SK-N-SH treated with all-trans-retinoic acid at 6 μM for 48 hours (cell line): ENCODE measurements at regions not wholly inside any gene's neighbourhood (a gene's known extent, or its start where the extent isn't known, plus 50 kb on each side); places are given as distances from the start of the nearest gene placed in this dataset.

Source experiments
- ATAC-seq: fragments of 200-7000 bp; cut with Tn5 transposase; 3 replicates; pipeline ENCODE4 v1.9.1; 2020; ENCODE audit warnings: mild to moderate bottlenecking, moderate library complexity
- BACH2 ChIP-seq: fragments of 250-450 bp; sonication (Bioruptor Pico); IDR thresholded peaks from 2 replicates; pipeline ENCODE4 v1.9.0; 2021; ENCODE audit warnings: mild to moderate bottlenecking, borderline replicate concordance
- CREB5 ChIP-seq: fragments of 250-450 bp; sonication (Bioruptor Pico); IDR thresholded peaks from 2 replicates; pipeline ENCODE4 v1.5.1; 2020; ENCODE audit warnings: low read depth, mild to moderate bottlenecking, moderate library complexity
- CSDC2 ChIP-seq: fragments of 250-450 bp; sonication (Bioruptor Pico); IDR thresholded peaks from 2 replicates; pipeline ENCODE4 v1.5.0; 2020; ENCODE audit warnings: mild to moderate bottlenecking, moderate library complexity
- CSRNP3 ChIP-seq: fragments of 250-450 bp; sonication (Bioruptor Pico); IDR thresholded peaks from 2 replicates; pipeline ENCODE4 v1.5.1; 2021; ENCODE audit warnings: mild to moderate bottlenecking, moderate library complexity
- ESRRG ChIP-seq: fragments of 250-450 bp; sonication (Bioruptor Pico); IDR thresholded peaks from 2 replicates; pipeline ENCODE4 v1.6.1; 2021; ENCODE audit warnings: mild to moderate bottlenecking
- GLIS3 ChIP-seq: fragments of 250-450 bp; sonication (Bioruptor Pico); IDR thresholded peaks from 2 replicates; pipeline ENCODE4 v1.5.0; 2020; ENCODE audit warnings: mild to moderate bottlenecking, moderate library complexity
- ISL1 ChIP-seq: fragments of 250-450 bp; sonication (Bioruptor Pico); IDR thresholded peaks from 2 replicates; pipeline ENCODE4 v2.1.2; 2022; ENCODE audit warnings: mild to moderate bottlenecking, moderate library complexity
- POU6F1 ChIP-seq: fragments of 250-450 bp; sonication (Bioruptor Pico); IDR thresholded peaks from 2 replicates; pipeline ENCODE4 v1.8.0; 2021; ENCODE audit warnings: low read depth, mild to moderate bottlenecking, moderate library complexity, borderline replicate concordance
- PPARA ChIP-seq: fragments of 250-450 bp; sonication (Bioruptor Pico); IDR thresholded peaks from 2 replicates; pipeline ENCODE4 v1.5.0; 2020; ENCODE audit warnings: mild to moderate bottlenecking, borderline replicate concordance
- RARB ChIP-seq: fragments of 250-450 bp; sonication (Bioruptor Pico); IDR thresholded peaks from 2 replicates; pipeline ENCODE4 v1.8.0; 2021; ENCODE audit warnings: mild to moderate bottlenecking, moderate library complexity
- SNAI2 ChIP-seq: fragments of 250-450 bp; sonication (Bioruptor Pico); IDR thresholded peaks from 2 replicates; pipeline ENCODE4 v1.5.0; 2020; ENCODE audit warnings: mild to moderate bottlenecking, moderate library complexity
- TCF4 ChIP-seq: fragments of 250-450 bp; sonication (Bioruptor Pico); IDR thresholded peaks from 2 replicates; pipeline ENCODE4 v1.8.0; 2021; ENCODE audit warnings: mild to moderate bottlenecking, moderate library complexity, borderline replicate concordance
- TOX ChIP-seq: fragments of 250-450 bp; sonication (Bioruptor Pico); IDR thresholded peaks from 2 replicates; pipeline ENCODE4 v1.8.0; 2021; ENCODE audit warnings: mild to moderate bottlenecking, moderate library complexity, borderline replicate concordance
- TSHZ2 ChIP-seq: fragments of 250-450 bp; sonication (Bioruptor Pico); IDR thresholded peaks from 2 replicates; pipeline ENCODE4 v1.5.0; 2020; ENCODE audit warnings: mild to moderate bottlenecking, moderate library complexity
- ZC3H10 ChIP-seq: fragments of 250-450 bp; sonication (Bioruptor Pico); IDR thresholded peaks from 2 replicates; pipeline ENCODE4 v1.5.1; 2021; ENCODE audit warnings: mild to moderate bottlenecking, moderate library complexity
- ZFP3 ChIP-seq: fragments of 250-450 bp; sonication (Bioruptor Pico); IDR thresholded peaks from 2 replicates; pipeline ENCODE4 v1.5.0; 2020; ENCODE audit warnings: mild to moderate bottlenecking, moderate library complexity
- ZFP30 ChIP-seq: fragments of 450-650 bp; formaldehyde crosslinking; IDR thresholded peaks from 2 replicates; pipeline ENCODE4 v1.5.0; 2022; ENCODE audit warnings: mild to moderate bottlenecking, moderate library complexity
- ZNF565 ChIP-seq: fragments of 450-650 bp; formaldehyde crosslinking; conservative IDR thresholded peaks from 2 replicates; pipeline ENCODE4 v1.5.0; 2020; ENCODE audit warnings: low read depth, mild to moderate bottlenecking, moderate library complexity
- ZNF8 ChIP-seq: fragments of 450-650 bp; formaldehyde crosslinking; IDR thresholded peaks from 2 replicates; pipeline ENCODE4 v1.5.0; 2020; ENCODE audit warnings: mild to moderate bottlenecking, moderate library complexity
- TF ChIP-seq, protein P1 (sequence below): fragments of 250-450 bp; sonication (Bioruptor Pico); IDR thresholded peaks from 2 replicates; pipeline ENCODE4 v1.8.0; 2020; ENCODE audit warnings: mild to moderate bottlenecking, moderate library complexity, borderline replicate concordance

DNA sequence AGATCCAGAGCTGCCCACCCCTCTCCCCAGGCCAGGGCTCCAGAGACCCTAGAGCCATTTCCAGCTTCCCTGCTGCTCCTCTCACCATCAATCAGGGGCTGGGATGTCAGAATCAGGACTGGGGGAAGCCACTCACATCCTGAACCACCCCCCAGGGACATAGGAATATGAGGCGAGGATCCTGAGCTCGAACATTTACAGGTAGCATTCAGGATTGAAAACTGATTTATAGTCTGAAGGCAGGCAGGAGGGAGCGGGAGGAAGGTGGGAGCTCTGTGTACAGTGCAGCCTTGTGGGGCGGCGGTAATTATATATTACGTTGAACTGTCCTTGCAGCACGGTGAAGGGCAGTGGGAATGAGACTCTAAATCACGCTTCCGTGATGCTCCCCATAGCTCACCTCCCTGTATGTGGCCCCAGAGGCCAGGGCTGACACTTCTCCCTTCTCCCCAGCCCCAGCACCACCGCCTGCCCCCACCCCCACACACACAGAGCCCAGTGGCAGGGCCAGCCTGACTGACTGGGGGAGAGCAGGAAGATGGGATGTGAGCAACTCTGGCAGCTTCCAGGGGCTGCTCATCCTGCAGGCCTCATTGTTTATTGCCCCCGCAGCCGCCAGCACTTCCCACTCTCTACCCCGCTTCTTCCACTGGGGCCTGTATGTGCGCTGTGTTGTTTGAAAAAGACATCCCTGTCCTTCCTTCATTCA, 76.0 kb upstream of the HSPA9 start:
- ATAC-seq: no peak
- TF ChIP-seq ZC3H10 (no peak), ISL1 (CRISPR knock-in tag) (no peak)

DNA sequence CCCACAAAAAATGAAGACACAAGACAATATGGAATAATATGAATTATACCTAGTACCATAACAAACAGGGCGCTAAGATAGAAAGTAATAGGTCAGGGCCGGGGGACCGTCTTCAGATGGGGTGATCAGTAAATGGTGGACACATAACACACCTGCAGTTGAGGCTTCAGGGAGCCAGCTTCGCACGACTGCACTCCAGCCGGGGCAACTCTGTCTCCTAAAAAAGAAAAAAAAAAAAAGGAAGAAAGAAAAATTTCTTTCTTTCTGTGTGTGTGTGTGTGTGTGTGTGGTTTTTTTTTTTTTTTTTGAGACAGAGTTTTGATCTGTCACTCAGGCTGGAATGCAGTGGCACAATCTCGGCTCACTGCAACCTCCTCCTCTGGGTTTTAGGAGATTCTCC, 75.0 kb upstream of the HSPA9 start:
- ATAC-seq: no peak
- TF ChIP-seq SNAI2 (CRISPR knock-in tag): no peak
- no peak for TF ChIP-seq ZFP3
- TF ChIP-seq, protein P1, sequence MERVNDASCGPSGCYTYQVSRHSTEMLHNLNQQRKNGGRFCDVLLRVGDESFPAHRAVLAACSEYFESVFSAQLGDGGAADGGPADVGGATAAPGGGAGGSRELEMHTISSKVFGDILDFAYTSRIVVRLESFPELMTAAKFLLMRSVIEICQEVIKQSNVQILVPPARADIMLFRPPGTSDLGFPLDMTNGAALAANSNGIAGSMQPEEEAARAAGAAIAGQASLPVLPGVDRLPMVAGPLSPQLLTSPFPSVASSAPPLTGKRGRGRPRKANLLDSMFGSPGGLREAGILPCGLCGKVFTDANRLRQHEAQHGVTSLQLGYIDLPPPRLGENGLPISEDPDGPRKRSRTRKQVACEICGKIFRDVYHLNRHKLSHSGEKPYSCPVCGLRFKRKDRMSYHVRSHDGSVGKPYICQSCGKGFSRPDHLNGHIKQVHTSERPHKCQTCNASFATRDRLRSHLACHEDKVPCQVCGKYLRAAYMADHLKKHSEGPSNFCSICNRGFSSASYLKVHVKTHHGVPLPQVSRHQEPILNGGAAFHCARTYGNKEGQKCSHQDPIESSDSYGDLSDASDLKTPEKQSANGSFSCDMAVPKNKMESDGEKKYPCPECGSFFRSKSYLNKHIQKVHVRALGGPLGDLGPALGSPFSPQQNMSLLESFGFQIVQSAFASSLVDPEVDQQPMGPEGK (CRISPR knock-in tag): no peak
- TF ChIP-seq ZC3H10: no peak
- TF ChIP-seq ESRRG (CRISPR knock-in tag): no peak
- TF ChIP-seq TCF4 (CRISPR knock-in tag): no peak
- TF ChIP-seq RARB: no peak
- TF ChIP-seq CSRNP3 (CRISPR knock-in tag): no peak

- ATAC-seq: no peak
- TF ChIP-seq ISL1 (CRISPR knock-in tag) (no peak), GLIS3 (CRISPR knock-in tag) (no peak), TSHZ2 (CRISPR knock-in tag) (no peak)
- TF ChIP-seq, all 23 proteins: peak for 0
These were observed 74.6 kb upstream of the HSPA9 start for GRCh38 chr5:138649775-138650174.

- no peak for ATAC-seq
- TF ChIP-seq CSRNP3 (CRISPR knock-in tag) (no peak), ZFP30 (CRISPR knock-in tag) (no peak), CREB5 (CRISPR knock-in tag) (no peak), POU6F1 (CRISPR knock-in tag) (no peak), ZNF8 (CRISPR knock-in tag) (no peak), ISL1 (CRISPR knock-in tag) (no peak), CSDC2 (no peak), ZFP3 (no peak), ESRRG (CRISPR knock-in tag) (no peak), SNAI2 (CRISPR knock-in tag) (no peak), TSHZ2 (CRISPR knock-in tag) (no peak), PPARA (CRISPR knock-in tag) (no peak), TOX (CRISPR knock-in tag) (no peak), ZNF565 (no peak), BACH2 (CRISPR knock-in tag) (no peak)
- TF ChIP-seq, protein P1 (CRISPR knock-in tag): no peak
These were observed 74.1 kb upstream of the HSPA9 start for GRCh38 chr5:138649316-138649720.
